ENCODE measurements at regions not wholly inside any gene's neighbourhood (a gene's known extent, or its start where the extent isn't known, plus 50 kb on each side); places are given as distances from the start of the nearest gene placed in this dataset.

- H3K27ac ChIP-seq = no peak overlapping the region
- H3K36me3 ChIP-seq = no peaks in the 10 kb centered on the region
- no peaks in the 10 kb centered on the region for H3K27me3 ChIP-seq
- no peaks in the 10 kb centered on the region for H3K9me3 ChIP-seq
- no peaks in the 10 kb centered on the region for H3K4me1 ChIP-seq
- intact Hi-C loops (cut with DNase I; ENCODE audit: low total_unique reads) = no loop called here
- no peak overlapping the region for H3K4me3 ChIP-seq
- DNase-seq = no peak
- TF ChIP-seq CTCF (IDR thresholded peaks at IDR 0.05) = no peak
Observed at GRCh38 chr13:31495336-31495735, 244.0 kb upstream of the RXFP2 start.

GRCh38 chr13:31499274-31499673 is 240.1 kb upstream of the RXFP2 start:
- no peaks in the 10 kb centered on the region for H3K36me3 ChIP-seq
- H3K4me3 ChIP-seq = no peak overlapping the region
- no peaks in the 10 kb centered on the region for H3K27me3 ChIP-seq
- DNase-seq = no peak
- intact Hi-C loops (cut with DNase I; ENCODE audit: low total_unique reads) = no loop called here
- no peak overlapping the region for H3K27ac ChIP-seq
- H3K4me1 ChIP-seq = no peaks in the 10 kb centered on the region
- TF ChIP-seq CTCF (IDR thresholded peaks at IDR 0.05) = no peak
- no peaks in the 10 kb centered on the region for H3K9me3 ChIP-seq

GRCh38 chr13:31503626-31504025 is 235.7 kb upstream of the RXFP2 start:
- intact Hi-C loops (cut with DNase I; ENCODE audit: low total_unique reads) = no loop called here
- H3K27ac ChIP-seq = no peak overlapping the region
- H3K9me3 ChIP-seq = no peaks in the 10 kb centered on the region
- H3K4me1 ChIP-seq = no peaks in the 10 kb centered on the region
- no peak for TF ChIP-seq CTCF (IDR thresholded peaks at IDR 0.05)
- no peak overlapping the region for H3K4me3 ChIP-seq
- no peak for DNase-seq
- no peaks in the 10 kb centered on the region for H3K36me3 ChIP-seq
- H3K27me3 ChIP-seq = no peaks in the 10 kb centered on the region

- no peaks in the 10 kb centered on the region for H3K27me3 ChIP-seq
- no peaks in the 10 kb centered on the region for H3K4me1 ChIP-seq
- no peak for DNase-seq
- H3K9me3 ChIP-seq = no peaks in the 10 kb centered on the region
- intact Hi-C loops (cut with DNase I; ENCODE audit: low total_unique reads) = no loop called here
- no peaks in the 10 kb centered on the region for H3K36me3 ChIP-seq
- no peak for TF ChIP-seq CTCF (IDR thresholded peaks at IDR 0.05)
- no peak overlapping the region for H3K27ac ChIP-seq
- no peak overlapping the region for H3K4me3 ChIP-seq
Observed at GRCh38 chr13:31504918-31505317, 234.4 kb upstream of the RXFP2 start.

- H3K9me3 ChIP-seq = no peaks in the 10 kb centered on the region
- no peak overlapping the region for H3K27ac ChIP-seq
- no peak for DNase-seq
- intact Hi-C loops (cut with DNase I; ENCODE audit: low total_unique reads) = no loop called here
- TF ChIP-seq CTCF (IDR thresholded peaks at IDR 0.05) = no peak
- peaks cover 0 to 18% (median 0%) of the 10 kb centered on the region in 4 donors for H3K4me1 ChIP-seq
- H3K4me3 ChIP-seq = no peak overlapping the region
- H3K27me3 ChIP-seq = no peaks in the 10 kb centered on the region
- no peaks in the 10 kb centered on the region for H3K36me3 ChIP-seq
Observed at GRCh38 chr13:31512331-31512730, 227.0 kb upstream of the RXFP2 start.

GRCh38 chr13:31514932-31515331 is 224.4 kb upstream of the RXFP2 start:
- TF ChIP-seq CTCF (IDR thresholded peaks at IDR 0.05) = no peak
- Histone ChIP-seq H3K9me3 (no peaks in the 10 kb centered on the region), H3K27me3 (no peaks in the 10 kb centered on the region), H3K36me3 (no peaks in the 10 kb centered on the region), H3K4me3 (no peak overlapping the region), H3K4me1 (peaks cover 0 to 25% (median 0%) of the 10 kb centered on the region in 4 donors), H3K27ac (peak overlapping the region in 1 of 2 donors; percentile 27)
- intact Hi-C loops (cut with DNase I; ENCODE audit: low total_unique reads) = no loop called here
- no peak for DNase-seq
